Omental fat pad (tissue), 3 donors: ENCODE measurements at regions not wholly inside any gene's neighbourhood (a gene's known extent, or its start where the extent isn't known, plus 50 kb on each side); places are given as distances from the start of the nearest gene placed in this dataset.
"Not testable (repeated sequence)": the region's sequence is repeated elsewhere in the genome, so short reads cannot be mapped to it uniquely, and the experiment has no call there.

ENCODE experiments used
- ATAC-seq: fragments of 150-250 bp; one replicate; pipeline ENCODE4 v1.9.1; 2016; ENCODE audit warnings: mild to moderate bottlenecking, moderate library complexity; ENCODE audit not compliant: low FRiP score
- DNase-seq: peaks from one replicate; pipeline ENCODE4 v3.0.0-alpha.2; 2019; ENCODE audit warnings: low spot score
- CTCF ChIP-seq, 3 donors: fragments of 450-650 bp; IDR thresholded peaks; one replicate each; pipeline ENCODE4 v1.5.1; 2016 to 2017; ENCODE audit warnings: antibody characterized with exemption in 3 of 3, mild to moderate bottlenecking in 3 of 3, moderate library complexity in 2 of 3

GRCh38 chr20:40869218-40870147 is 159.1 kb upstream of the TOP1 start:
- ATAC-seq (no peak), DNase-seq (no peak)
- no peak for TF ChIP-seq CTCF (IDR thresholded peaks at IDR 0.05)

GRCh38 chr20:40875116-40876085 is 153.2 kb upstream of the TOP1 start:
- no peak for TF ChIP-seq CTCF (IDR thresholded peaks at IDR 0.05)
- ATAC-seq = no peak
- no peak for DNase-seq

GRCh38 chr20:40878099-40878498 is 150.5 kb upstream of the TOP1 start:
- ATAC-seq, DNase-seq: not testable (repeated sequence)

- ATAC-seq = no peak
- no peak for TF ChIP-seq CTCF (IDR thresholded peaks at IDR 0.05)
- DNase-seq = no peak
These were observed 148.4 kb upstream of the TOP1 start for GRCh38 chr20:40880063-40880728.

GRCh38 chr20:40880729-40881109 is 147.9 kb upstream of the TOP1 start:
- ATAC-seq (no peak), DNase-seq (no peak)
- TF ChIP-seq CTCF (IDR thresholded peaks at IDR 0.05) = no peak

- ATAC-seq = no peak
- DNase-seq = no peak
- no peak for TF ChIP-seq CTCF (IDR thresholded peaks at IDR 0.05)
These were observed 146.5 kb upstream of the TOP1 start for GRCh38 chr20:40882152-40882551.

- ATAC-seq = no peak
- DNase-seq = no peak
These were observed 145.5 kb upstream of the TOP1 start for GRCh38 chr20:40883097-40883496.

More at GRCh38 chr20:40883097-40883496, 145.5 kb upstream of the TOP1 start:
- TF ChIP-seq CTCF (IDR thresholded peaks at IDR 0.05) = no peak
